ENCODE measurements at regions not wholly inside any gene's neighbourhood (a gene's known extent, or its start where the extent isn't known, plus 50 kb on each side); places are given as distances from the start of the nearest gene placed in this dataset.
A peak's percentile ranks its signal among the peaks of the same experiment; 100 is the strongest.

DNA sequence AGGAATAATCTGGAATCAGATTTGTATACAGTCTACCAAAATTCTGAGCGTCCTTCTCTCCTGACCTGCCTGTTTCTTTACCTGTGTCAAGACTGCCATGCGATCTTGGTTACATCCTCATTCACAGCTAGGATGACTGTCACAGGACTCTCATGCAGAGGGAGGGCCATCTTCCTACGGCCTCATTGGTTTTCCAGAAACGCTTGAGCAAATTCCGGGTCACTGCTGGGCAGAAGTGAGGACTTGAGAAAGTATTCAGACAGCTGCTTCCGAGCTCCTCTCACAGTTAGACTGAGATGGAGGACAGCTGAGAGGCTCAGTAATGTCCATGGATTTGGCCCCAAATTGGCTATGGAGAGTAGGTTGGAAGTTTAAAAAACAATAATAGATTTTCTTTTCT, 94.2 kb downstream of the TFAP2C start:
- H3K9me3 Mint-ChIP-seq, result no peaks in the 10 kb centered on the region

DNA sequence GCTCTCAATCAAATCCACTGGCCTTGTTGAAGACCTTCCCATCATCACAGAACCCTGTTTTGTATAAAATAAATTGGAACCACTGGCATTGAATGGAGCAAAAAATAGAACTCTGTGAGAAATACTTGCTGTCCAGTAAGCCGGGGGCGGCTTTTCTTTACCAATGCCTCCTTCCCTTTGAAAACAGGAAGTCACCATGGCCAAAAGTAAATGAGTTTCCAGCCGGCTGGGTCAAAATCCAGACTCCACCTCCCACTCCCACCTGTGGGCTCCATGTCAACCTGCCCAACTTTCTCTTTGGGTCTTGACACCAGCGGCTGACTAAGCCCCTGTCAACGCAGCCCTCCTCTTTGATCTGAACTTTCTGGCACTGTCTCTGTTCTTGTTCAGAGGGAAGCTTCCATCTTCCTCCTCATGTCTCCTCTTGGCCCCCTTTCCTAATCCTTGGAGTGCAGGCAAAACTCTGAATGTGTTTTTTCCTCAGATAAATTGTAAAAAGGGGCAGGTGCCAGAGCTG, 95.2 kb downstream of the TFAP2C start:
- Mint-ChIP-seq H3K36me3 (no peaks in the 10 kb centered on the region), H3K4me3 (peak overlapping the region; percentile 0), H3K4me1 (peaks cover 15% of the 10 kb centered on the region), H3K9me3 (no peaks in the 10 kb centered on the region), H3K27me3 (ENCODE audit: insufficient read depth, low read depth) (peaks cover 5% of the 10 kb centered on the region), H3K27ac (no peak overlapping the region)
- Histone ChIP-seq H3K4me1 (no peaks in the 10 kb centered on the region), H4K20me1 (ENCODE audit: low read depth) (no peaks in the 10 kb centered on the region), H3K79me2 (ENCODE audit: low read depth) (no peaks in the 10 kb centered on the region), H2AFZ (replicated peaks) (no peak overlapping the region), H3K27ac (no peak overlapping the region), H3K9me3 (ENCODE audit: low read depth) (no peaks in the 10 kb centered on the region), H3K36me3 (no peaks in the 10 kb centered on the region), H3K4me2 (no peak overlapping the region), H3K9ac (no peak overlapping the region), H3F3A (ENCODE audit: low read depth) (no peaks in the 10 kb centered on the region), H3K27me3 (no peaks in the 10 kb centered on the region), H3K4me3 (no peak overlapping the region)
- TF ChIP-seq, protein P1, sequence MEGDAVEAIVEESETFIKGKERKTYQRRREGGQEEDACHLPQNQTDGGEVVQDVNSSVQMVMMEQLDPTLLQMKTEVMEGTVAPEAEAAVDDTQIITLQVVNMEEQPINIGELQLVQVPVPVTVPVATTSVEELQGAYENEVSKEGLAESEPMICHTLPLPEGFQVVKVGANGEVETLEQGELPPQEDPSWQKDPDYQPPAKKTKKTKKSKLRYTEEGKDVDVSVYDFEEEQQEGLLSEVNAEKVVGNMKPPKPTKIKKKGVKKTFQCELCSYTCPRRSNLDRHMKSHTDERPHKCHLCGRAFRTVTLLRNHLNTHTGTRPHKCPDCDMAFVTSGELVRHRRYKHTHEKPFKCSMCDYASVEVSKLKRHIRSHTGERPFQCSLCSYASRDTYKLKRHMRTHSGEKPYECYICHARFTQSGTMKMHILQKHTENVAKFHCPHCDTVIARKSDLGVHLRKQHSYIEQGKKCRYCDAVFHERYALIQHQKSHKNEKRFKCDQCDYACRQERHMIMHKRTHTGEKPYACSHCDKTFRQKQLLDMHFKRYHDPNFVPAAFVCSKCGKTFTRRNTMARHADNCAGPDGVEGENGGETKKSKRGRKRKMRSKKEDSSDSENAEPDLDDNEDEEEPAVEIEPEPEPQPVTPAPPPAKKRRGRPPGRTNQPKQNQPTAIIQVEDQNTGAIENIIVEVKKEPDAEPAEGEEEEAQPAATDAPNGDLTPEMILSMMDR (IDR thresholded peaks at IDR 0.05), result no peak
- no peak for TF ChIP-seq EZH2 (IDR thresholded peaks at IDR 0.05)
- TF ChIP-seq EZH2phosphoT487 (IDR thresholded peaks at IDR 0.05), result no peak
- no peak for DNase-seq (ENCODE audit: low spot score)

More for the DNA sequence above, 94.2 kb downstream of the TFAP2C start:
- no peak overlapping the region for H3K9ac ChIP-seq
- H3K4me3 Mint-ChIP-seq, result no peak overlapping the region
- no peaks in the 10 kb centered on the region for H3K79me2 ChIP-seq (ENCODE audit: low read depth)
- no peaks in the 10 kb centered on the region for H3K4me1 ChIP-seq
- H4K20me1 ChIP-seq (ENCODE audit: low read depth), result no peaks in the 10 kb centered on the region
- DNase-seq (ENCODE audit: low spot score), result no peak
- no peaks in the 10 kb centered on the region for H3K9me3 ChIP-seq (ENCODE audit: low read depth)
- peaks cover 5% of the 10 kb centered on the region for H3K27me3 Mint-ChIP-seq (ENCODE audit: insufficient read depth, low read depth)
- H3K27me3 ChIP-seq, result no peaks in the 10 kb centered on the region
- no peak overlapping the region for H3K4me3 ChIP-seq
- no peak overlapping the region for H3K4me2 ChIP-seq
- no peak overlapping the region for H3K27ac Mint-ChIP-seq
- H3K36me3 Mint-ChIP-seq, result no peaks in the 10 kb centered on the region
- no peak overlapping the region for H2AFZ ChIP-seq (replicated peaks)
- no peak for TF ChIP-seq EZH2 (IDR thresholded peaks at IDR 0.05)
- TF ChIP-seq EZH2phosphoT487 (IDR thresholded peaks at IDR 0.05), result no peak
- TF ChIP-seq, protein P1 (IDR thresholded peaks at IDR 0.05), result no peak
- H3K36me3 ChIP-seq, result no peaks in the 10 kb centered on the region
- no peaks in the 10 kb centered on the region for H3F3A ChIP-seq (ENCODE audit: low read depth)
- no peak overlapping the region for H3K27ac ChIP-seq
- peaks cover 15% of the 10 kb centered on the region for H3K4me1 Mint-ChIP-seq

DNA sequence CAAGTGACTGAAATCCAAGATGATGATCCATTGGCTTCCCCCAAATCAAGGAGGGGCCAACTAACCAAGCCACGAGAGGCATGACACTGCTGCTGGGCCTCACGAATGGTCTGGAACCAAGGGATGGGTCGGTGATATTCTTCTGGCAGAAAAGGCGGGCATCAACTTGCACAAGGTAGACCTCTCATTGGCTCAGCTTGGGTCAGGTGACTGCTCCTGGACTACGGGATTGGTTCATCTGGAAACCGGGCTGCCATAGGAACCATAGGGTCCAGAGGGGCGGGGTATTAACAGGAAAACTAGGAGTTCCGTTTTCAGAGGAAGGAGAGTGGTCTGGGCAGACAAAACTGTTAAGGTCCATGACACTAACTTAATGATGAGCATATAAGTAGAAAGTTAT, 100.9 kb downstream of the TFAP2C start:
- Histone ChIP-seq H3K4me2 (no peak overlapping the region), H3F3A (ENCODE audit: low read depth) (peaks cover 10% of the 10 kb centered on the region), H3K9ac (no peak overlapping the region), H4K20me1 (ENCODE audit: low read depth) (no peaks in the 10 kb centered on the region), H3K79me2 (ENCODE audit: low read depth) (no peaks in the 10 kb centered on the region), H3K27me3 (no peaks in the 10 kb centered on the region), H3K4me1 (peaks cover 12% of the 10 kb centered on the region), H3K27ac (no peak overlapping the region), H3K4me3 (no peak overlapping the region), H3K36me3 (no peaks in the 10 kb centered on the region), H3K9me3 (ENCODE audit: low read depth) (no peaks in the 10 kb centered on the region), H2AFZ (replicated peaks) (no peak overlapping the region)
- H3K27me3 Mint-ChIP-seq (ENCODE audit: insufficient read depth, low read depth), result no peaks in the 10 kb centered on the region
- TF ChIP-seq EZH2 (IDR thresholded peaks at IDR 0.05), result no peak
- TF ChIP-seq, protein P1 (IDR thresholded peaks at IDR 0.05), result no peak
- no peak for TF ChIP-seq EZH2phosphoT487 (IDR thresholded peaks at IDR 0.05)
- peaks cover 12% of the 10 kb centered on the region for H3K4me1 Mint-ChIP-seq
- H3K4me3 Mint-ChIP-seq, result no peak overlapping the region
- H3K27ac Mint-ChIP-seq, result no peak overlapping the region
- H3K36me3 Mint-ChIP-seq, result no peaks in the 10 kb centered on the region
- no peaks in the 10 kb centered on the region for H3K9me3 Mint-ChIP-seq
- no peak for DNase-seq (ENCODE audit: low spot score)
